ENCODE measurements at regions not wholly inside any gene's neighbourhood (a gene's known extent, or its start where the extent isn't known, plus 50 kb on each side); places are given as distances from the start of the nearest gene placed in this dataset.

- H3K9me2 ChIP-seq (ENCODE audit: insufficient read depth, low read length), result no peaks in the 10 kb centered on the region
- TF ChIP-seq CTCF (IDR thresholded peaks at IDR 0.05; ENCODE audit: poor library complexity, severe bottlenecking), result no peak
- TF ChIP-seq EZH2 (IDR thresholded peaks at IDR 0.05; ENCODE audit: borderline replicate concordance, insufficient read depth, low read length, poor library complexity, severe bottlenecking), result no peak
- TF ChIP-seq POLR2AphosphoS5 (IDR thresholded peaks at IDR 0.05), result no peak
- TF ChIP-seq SMC3 (conservative IDR thresholded peaks at IDR 0.05; ENCODE audit: poor library complexity), result no peak
- no peak for TF ChIP-seq MXI1 (conservative IDR thresholded peaks at IDR 0.05; ENCODE audit: poor library complexity, severe bottlenecking)
- TF ChIP-seq REST (IDR thresholded peaks at IDR 0.05; ENCODE audit: borderline replicate concordance), result no peak
- no peak for TF ChIP-seq RAD21 (conservative IDR thresholded peaks at IDR 0.05)
- TF ChIP-seq EP300 (conservative IDR thresholded peaks at IDR 0.05; ENCODE audit: poor library complexity, severe bottlenecking), result no peak
- TF ChIP-seq TAF1 (IDR thresholded peaks at IDR 0.05; ENCODE audit: low read depth), result no peak
- no peaks in the 10 kb centered on the region for H3K36me3 ChIP-seq (ENCODE audit: insufficient read depth, low read length)
- no peaks in the 10 kb centered on the region for H3K9me3 ChIP-seq (ENCODE audit: low read length)
- no peaks in the 10 kb centered on the region for H4K20me1 ChIP-seq (ENCODE audit: insufficient read depth)
- H3K27me3 ChIP-seq (ENCODE audit: insufficient read depth, low read depth, low read length), result no peaks in the 10 kb centered on the region
- no peak overlapping the region for H3K9ac ChIP-seq (ENCODE audit: low read length)
- H2AFZ ChIP-seq (ENCODE audit: low read depth, low read length), result no peak overlapping the region
- no peaks in the 10 kb centered on the region for H3F3A ChIP-seq (ENCODE audit: insufficient read depth, low read length, poor library complexity, severe bottlenecking)
- no peak overlapping the region for H3K4me2 ChIP-seq (ENCODE audit: low read length)
- H3K27ac ChIP-seq (ENCODE audit: low read length), result no peak overlapping the region
- no peak overlapping the region for H3K4me3 ChIP-seq (ENCODE audit: low read length)
- H3K79me2 ChIP-seq (replicated peaks; ENCODE audit: insufficient read depth, low read length), result peaks cover 5% of the 10 kb centered on the region
Measured at GRCh38 chr2:134190807-134191203, 63.1 kb upstream of the MGAT5 start.

- Histone ChIP-seq H2AFZ (ENCODE audit: low read depth, low read length) (no peak overlapping the region), H3K27me3 (ENCODE audit: insufficient read depth, low read depth, low read length) (no peaks in the 10 kb centered on the region), H3K4me3 (ENCODE audit: low read length) (no peak overlapping the region), H3K36me3 (ENCODE audit: insufficient read depth, low read length) (no peaks in the 10 kb centered on the region), H3K9me3 (ENCODE audit: low read length) (no peaks in the 10 kb centered on the region), H4K20me1 (ENCODE audit: insufficient read depth) (no peaks in the 10 kb centered on the region), H3K9ac (ENCODE audit: low read length) (no peak overlapping the region), H3K4me2 (ENCODE audit: low read length) (no peak overlapping the region), H3K79me2 (replicated peaks; ENCODE audit: insufficient read depth, low read length) (peaks cover 9% of the 10 kb centered on the region), H3F3A (ENCODE audit: insufficient read depth, low read length, poor library complexity, severe bottlenecking) (no peaks in the 10 kb centered on the region), H3K27ac (ENCODE audit: low read length) (no peak overlapping the region), H3K9me2 (ENCODE audit: insufficient read depth, low read length) (no peaks in the 10 kb centered on the region)
- no peak for TF ChIP-seq CTCF (IDR thresholded peaks at IDR 0.05; ENCODE audit: poor library complexity, severe bottlenecking)
- TF ChIP-seq RAD21 (conservative IDR thresholded peaks at IDR 0.05), result no peak
- no peak for TF ChIP-seq MXI1 (conservative IDR thresholded peaks at IDR 0.05; ENCODE audit: poor library complexity, severe bottlenecking)
- no peak for TF ChIP-seq POLR2AphosphoS5 (IDR thresholded peaks at IDR 0.05)
- TF ChIP-seq EP300 (conservative IDR thresholded peaks at IDR 0.05; ENCODE audit: poor library complexity, severe bottlenecking), result no peak
- no peak for TF ChIP-seq REST (IDR thresholded peaks at IDR 0.05; ENCODE audit: borderline replicate concordance)
- TF ChIP-seq TAF1 (IDR thresholded peaks at IDR 0.05; ENCODE audit: low read depth), result no peak
- no peak for TF ChIP-seq EZH2 (IDR thresholded peaks at IDR 0.05; ENCODE audit: borderline replicate concordance, insufficient read depth, low read length, poor library complexity, severe bottlenecking)
- no peak for TF ChIP-seq SMC3 (conservative IDR thresholded peaks at IDR 0.05; ENCODE audit: poor library complexity)
Measured at GRCh38 chr2:134191835-134192234, 62.0 kb upstream of the MGAT5 start.
